ENCODE measurements at regions not wholly inside any gene's neighbourhood (a gene's known extent, or its start where the extent isn't known, plus 50 kb on each side); places are given as distances from the start of the nearest gene placed in this dataset.

DNA sequence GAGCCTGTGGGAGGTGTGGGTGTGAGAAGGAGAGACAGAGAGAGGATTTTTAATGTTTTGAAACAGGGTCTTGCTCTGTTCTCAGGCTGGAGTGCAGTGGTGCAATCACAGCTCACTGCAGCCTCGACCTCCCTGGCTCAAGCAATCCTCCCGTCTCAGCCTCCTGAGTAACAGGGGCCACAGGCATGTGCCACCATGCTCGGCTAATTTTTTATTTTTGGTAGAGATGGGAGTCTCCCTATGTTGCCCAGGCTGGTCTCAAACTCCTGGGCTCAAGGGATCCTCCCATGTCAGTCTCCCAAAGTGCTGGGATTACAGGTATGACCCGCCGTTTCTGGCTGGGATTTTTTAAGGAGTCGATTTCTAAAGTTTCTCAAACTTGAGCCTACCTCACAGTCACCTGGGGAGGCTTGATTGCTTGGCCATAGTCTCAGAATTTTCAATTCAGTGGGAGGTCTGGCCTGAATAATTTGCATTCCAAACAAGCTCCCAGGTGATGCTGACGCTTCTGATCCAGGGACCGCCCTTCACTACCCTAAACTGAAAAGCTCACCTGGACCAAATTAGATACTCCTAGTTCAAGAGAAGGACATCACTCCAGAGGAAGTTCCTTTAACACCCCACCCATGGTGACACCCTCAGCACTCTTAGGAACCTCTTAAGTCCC, 70.8 kb upstream of the SLC1A4 start:
- TF ChIP-seq, protein P1, sequence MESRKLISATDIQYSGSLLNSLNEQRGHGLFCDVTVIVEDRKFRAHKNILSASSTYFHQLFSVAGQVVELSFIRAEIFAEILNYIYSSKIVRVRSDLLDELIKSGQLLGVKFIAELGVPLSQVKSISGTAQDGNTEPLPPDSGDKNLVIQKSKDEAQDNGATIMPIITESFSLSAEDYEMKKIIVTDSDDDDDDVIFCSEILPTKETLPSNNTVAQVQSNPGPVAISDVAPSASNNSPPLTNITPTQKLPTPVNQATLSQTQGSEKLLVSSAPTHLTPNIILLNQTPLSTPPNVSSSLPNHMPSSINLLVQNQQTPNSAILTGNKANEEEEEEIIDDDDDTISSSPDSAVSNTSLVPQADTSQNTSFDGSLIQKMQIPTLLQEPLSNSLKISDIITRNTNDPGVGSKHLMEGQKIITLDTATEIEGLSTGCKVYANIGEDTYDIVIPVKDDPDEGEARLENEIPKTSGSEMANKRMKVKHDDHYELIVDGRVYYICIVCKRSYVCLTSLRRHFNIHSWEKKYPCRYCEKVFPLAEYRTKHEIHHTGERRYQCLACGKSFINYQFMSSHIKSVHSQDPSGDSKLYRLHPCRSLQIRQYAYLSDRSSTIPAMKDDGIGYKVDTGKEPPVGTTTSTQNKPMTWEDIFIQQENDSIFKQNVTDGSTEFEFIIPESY (CRISPR knock-in tag; IDR thresholded peaks at IDR 0.05) = no peak
- no peak for TF ChIP-seq THYN1 (CRISPR knock-in tag; IDR thresholded peaks at IDR 0.05; ENCODE audit: borderline replicate concordance, low read depth)
- no peak for TF ChIP-seq ZNF253 (CRISPR knock-in tag; IDR thresholded peaks at IDR 0.05; ENCODE audit: borderline replicate concordance)
- TF ChIP-seq, protein P2, sequence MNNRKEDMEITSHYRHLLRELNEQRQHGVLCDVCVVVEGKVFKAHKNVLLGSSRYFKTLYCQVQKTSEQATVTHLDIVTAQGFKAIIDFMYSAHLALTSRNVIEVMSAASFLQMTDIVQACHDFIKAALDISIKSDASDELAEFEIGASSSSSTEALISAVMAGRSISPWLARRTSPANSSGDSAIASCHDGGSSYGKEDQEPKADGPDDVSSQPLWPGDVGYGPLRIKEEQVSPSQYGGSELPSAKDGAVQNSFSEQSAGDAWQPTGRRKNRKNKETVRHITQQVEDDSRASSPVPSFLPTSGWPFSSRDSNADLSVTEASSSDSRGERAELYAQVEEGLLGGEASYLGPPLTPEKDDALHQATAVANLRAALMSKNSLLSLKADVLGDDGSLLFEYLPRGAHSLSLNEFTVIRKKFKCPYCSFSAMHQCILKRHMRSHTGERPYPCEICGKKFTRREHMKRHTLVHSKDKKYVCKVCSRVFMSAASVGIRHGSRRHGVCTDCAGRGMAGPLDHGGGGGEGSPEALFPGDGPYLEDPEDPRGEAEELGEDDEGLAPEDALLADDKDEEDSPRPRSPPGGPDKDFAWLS (CRISPR knock-in tag; IDR thresholded peaks at IDR 0.05; ENCODE audit: borderline replicate concordance) = no peak
- TF ChIP-seq ZNF670 (CRISPR knock-in tag; IDR thresholded peaks at IDR 0.05; ENCODE audit: borderline replicate concordance) = no peak
- TF ChIP-seq ZNF274 (CRISPR knock-in tag; IDR thresholded peaks at IDR 0.05) = no peak
- no peak for TF ChIP-seq POLR2A (IDR thresholded peaks at IDR 0.05; ENCODE audit: insufficient read depth in 1 of 2, low read depth in 2 of 2, low read length in 2 of 2)
- no peak for TF ChIP-seq ETV6 (CRISPR knock-in tag; conservative IDR thresholded peaks at IDR 0.05)
- TF ChIP-seq, protein P3, sequence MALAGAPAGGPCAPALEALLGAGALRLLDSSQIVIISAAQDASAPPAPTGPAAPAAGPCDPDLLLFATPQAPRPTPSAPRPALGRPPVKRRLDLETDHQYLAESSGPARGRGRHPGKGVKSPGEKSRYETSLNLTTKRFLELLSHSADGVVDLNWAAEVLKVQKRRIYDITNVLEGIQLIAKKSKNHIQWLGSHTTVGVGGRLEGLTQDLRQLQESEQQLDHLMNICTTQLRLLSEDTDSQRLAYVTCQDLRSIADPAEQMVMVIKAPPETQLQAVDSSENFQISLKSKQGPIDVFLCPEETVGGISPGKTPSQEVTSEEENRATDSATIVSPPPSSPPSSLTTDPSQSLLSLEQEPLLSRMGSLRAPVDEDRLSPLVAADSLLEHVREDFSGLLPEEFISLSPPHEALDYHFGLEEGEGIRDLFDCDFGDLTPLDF (CRISPR knock-in tag; IDR thresholded peaks at IDR 0.05) = no peak
- TF ChIP-seq ZNF160 (CRISPR knock-in tag; IDR thresholded peaks at IDR 0.05) = no peak
- TF ChIP-seq, protein P4, sequence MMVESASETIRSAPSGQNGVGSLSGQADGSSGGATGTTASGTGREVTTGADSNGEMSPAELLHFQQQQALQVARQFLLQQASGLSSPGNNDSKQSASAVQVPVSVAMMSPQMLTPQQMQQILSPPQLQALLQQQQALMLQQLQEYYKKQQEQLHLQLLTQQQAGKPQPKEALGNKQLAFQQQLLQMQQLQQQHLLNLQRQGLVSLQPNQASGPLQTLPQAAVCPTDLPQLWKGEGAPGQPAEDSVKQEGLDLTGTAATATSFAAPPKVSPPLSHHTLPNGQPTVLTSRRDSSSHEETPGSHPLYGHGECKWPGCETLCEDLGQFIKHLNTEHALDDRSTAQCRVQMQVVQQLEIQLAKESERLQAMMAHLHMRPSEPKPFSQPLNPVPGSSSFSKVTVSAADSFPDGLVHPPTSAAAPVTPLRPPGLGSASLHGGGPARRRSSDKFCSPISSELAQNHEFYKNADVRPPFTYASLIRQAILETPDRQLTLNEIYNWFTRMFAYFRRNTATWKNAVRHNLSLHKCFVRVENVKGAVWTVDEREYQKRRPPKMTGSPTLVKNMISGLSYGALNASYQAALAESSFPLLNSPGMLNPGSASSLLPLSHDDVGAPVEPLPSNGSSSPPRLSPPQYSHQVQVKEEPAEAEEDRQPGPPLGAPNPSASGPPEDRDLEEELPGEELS (CRISPR knock-in tag; IDR thresholded peaks at IDR 0.05) = no peak

Data from HepG2 (cell line).